Activated CD8-positive, alpha-beta memory T cell treated with anti-CD3 and anti-CD28 coated beads for 1 hour (primary cell): ENCODE measurements at regions not wholly inside any gene's neighbourhood (a gene's known extent, or its start where the extent isn't known, plus 50 kb on each side); places are given as distances from the start of the nearest gene placed in this dataset.

ENCODE experiments used
- DNase-seq, 2 donors: peaks; one replicate each; pipeline ENCODE4 v3.0.0-alpha.2; 2020; ENCODE audit warnings: low read depth in 1 of 2; ENCODE audit errors: extremely low read depth in 1 of 2

- no peak for DNase-seq
Observed at GRCh38 chr2:118475622-118476205, 371.7 kb downstream of the EN1 start.

GRCh38 chr2:118474541-118474920 is 372.9 kb downstream of the EN1 start:
- DNase-seq, result no peak

DNA sequence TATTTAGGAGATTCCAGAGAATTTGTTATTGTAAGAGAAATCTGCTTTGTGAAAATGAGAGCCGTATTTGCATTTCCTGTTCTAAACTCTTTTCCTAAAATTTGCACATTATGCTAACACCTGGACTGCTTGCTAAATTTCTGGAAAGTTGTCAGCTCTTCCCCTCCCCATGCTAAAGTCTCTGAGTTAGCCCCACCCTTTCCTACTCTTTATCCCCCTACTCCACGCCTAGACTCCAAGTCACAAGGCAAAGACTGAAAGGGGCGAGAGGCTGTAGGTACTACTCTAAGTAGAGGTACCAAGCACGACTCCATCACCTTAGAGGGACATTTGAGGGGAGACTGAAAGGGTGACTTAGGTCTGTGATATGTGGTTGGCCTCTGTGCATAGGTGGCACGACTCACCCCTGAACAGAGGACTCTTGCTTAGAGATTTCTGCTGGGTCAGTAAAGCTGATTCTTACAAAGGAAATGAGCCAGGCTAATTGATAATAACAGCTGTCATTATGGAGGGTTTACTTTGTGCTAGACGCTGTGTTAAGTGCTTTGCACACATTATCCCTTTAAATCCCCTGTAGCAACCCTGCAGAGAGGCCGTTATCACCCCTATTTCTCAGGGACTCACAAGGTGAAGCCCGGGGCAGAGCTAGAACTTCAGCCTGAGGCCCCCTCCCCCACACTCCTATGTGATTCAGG is 373.5 kb downstream of the EN1 start:
- no peak for DNase-seq

DNA sequence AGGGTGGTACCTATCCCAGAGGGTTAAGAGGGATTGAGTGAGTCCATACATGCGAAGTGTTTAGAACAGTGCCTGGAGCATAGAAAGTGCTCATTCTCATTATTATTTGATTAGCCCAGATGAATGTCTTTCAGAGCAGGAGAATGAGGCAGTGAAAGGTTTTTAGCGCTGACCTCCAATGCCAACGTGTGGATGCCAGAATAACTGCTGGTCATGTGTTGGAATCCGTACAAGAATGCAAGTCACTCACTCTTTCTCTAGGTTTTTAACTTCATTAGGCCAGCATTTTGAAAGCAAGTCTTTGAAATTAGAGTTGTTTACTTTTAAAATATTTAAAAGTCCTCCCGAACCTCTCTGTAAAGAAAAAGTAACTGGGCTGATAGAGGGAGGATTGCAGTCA is 374.2 kb downstream of the EN1 start:
- DNase-seq, result no peak

GRCh38 chr2:118470297-118470696 is 377.2 kb downstream of the EN1 start:
- DNase-seq, result no peak

DNA sequence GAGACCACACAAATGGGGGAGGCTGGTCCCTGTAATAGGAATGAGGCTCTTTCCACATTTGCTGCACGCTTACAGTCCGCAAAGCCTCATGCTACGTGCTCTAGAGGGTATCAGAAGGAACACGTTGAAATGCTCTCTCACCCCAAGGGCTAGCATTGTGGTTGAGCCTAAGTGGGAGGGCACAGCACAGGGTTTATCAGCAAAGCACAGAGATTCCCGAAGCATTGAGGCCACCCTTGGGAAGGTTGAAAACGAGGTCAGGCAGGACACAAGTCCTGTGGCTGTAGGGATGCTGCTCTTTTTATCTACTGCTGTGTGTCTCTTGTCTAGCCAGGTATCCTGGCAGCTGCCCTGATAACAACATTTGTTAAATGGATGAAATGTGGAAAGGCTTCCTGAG is 378.3 kb downstream of the EN1 start:
- DNase-seq, result no peak

- DNase-seq, result no peak
Observed at GRCh38 chr2:118464546-118465265, 376.4 kb downstream of the INSIG2 start.

DNA sequence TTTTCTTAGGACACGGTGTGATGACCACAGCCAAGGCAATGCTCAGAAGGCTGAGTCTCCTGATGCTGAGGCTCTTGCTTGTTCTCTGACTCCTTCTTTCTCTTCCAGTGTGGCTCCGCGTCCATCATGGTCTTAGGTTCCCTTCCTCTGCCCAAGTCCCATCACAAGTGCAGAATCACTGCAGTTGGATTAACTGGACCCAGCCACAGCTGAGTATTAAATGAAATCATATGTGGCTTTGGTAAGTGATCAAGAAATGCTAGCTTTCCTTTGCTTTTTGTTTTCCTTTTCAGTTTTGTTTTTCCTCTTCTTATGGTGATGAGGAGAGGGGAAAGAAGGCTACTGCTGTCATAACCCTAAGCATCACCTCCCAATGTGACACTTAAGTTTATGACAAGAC is 375.8 kb downstream of the INSIG2 start:
- DNase-seq, result no peak

GRCh38 chr2:118460425-118460824 is 372.2 kb downstream of the INSIG2 start:
- DNase-seq, result no peak

- no peak for DNase-seq
Observed at GRCh38 chr2:118459426-118459825, 371.2 kb downstream of the INSIG2 start.

- DNase-seq, result no peak
Observed at GRCh38 chr2:118457951-118458350, 369.7 kb downstream of the INSIG2 start.

DNA sequence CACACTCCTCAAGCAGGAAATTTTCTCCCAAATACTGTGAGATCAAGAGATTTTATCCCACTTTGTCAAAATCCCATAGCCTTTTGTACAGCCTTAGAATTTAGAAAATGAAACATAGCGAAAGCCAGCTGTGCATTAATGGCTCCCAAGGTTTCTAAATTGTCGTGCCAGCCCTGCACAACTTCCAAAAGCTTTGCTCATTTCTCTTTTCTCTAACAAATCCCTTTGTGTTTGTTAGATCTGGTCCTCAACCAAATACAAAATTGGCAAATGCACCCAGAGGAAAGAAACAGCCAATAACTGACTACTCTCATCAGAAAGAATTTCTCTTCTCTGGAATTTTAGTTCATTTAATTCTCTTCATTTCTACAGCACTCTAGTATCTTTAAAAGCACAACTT is 361.1 kb downstream of the INSIG2 start:
- DNase-seq, result no peak

DNA sequence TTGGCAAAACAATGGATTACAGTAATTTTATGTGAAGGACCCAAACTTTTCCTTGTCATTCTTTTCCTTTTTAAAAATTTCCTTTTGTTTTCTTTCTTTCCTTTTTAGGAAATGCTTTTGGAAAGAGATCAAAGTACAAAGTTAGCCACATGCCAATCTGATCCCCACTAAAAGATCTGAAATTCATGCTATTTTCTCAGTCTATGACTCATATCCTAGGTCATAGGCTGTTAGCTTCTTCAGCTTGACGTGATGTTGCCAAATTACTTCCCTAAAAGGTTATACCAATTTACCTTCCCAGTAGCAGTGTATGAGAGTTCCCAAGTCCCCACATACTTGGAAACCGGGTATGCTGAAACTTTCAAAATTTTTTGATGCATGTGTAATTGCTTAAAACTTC is 355.3 kb downstream of the INSIG2 start:
- DNase-seq, result no peak

DNA sequence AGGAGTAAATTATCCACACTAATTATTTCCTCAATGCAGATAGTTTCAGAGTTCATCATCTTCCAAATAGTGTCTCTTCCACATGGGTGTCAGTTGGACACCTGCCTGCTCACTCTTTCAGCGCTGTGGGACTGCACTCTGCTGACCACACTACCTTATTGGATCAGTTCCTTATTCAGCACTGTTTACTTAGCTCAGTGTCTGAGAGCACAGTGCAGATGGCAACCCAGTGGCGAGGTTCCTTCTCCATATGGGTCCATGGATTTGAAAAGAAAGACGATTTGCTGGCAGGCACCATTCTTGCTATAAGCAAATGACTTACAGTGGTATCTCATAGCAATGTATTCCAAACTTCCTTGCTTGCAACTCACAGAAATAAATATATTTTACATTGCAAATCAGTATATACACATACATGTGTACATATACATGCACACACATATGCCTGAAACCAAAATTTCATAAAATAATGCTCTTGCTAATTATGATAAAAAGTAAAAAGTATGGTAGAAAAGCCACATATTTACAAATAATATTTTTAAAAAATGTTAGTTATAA is 354.8 kb downstream of the INSIG2 start:
- no peak for DNase-seq

DNA sequence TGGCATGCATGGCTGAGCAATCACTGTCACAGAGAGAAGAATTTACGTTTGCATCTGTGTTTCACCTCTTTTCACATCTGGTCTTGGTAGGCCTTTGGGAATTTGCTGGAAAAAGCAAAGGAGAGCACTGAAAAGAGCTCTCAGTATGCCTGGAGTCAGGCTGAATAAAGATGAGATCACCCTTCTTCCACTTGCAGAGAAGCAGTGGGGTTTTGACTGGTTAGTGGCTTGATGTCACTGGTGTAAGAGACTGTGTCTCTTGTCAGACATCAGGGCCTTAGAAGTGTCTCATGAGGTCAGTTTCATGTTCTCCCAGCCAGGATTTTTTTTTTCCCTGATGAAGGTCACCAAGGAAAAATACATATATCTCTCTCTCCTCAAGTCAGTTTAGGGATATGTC is 353.8 kb downstream of the INSIG2 start:
- no peak for DNase-seq

- no peak for DNase-seq
Observed at GRCh38 chr2:118440404-118441098, 352.3 kb downstream of the INSIG2 start.

DNA sequence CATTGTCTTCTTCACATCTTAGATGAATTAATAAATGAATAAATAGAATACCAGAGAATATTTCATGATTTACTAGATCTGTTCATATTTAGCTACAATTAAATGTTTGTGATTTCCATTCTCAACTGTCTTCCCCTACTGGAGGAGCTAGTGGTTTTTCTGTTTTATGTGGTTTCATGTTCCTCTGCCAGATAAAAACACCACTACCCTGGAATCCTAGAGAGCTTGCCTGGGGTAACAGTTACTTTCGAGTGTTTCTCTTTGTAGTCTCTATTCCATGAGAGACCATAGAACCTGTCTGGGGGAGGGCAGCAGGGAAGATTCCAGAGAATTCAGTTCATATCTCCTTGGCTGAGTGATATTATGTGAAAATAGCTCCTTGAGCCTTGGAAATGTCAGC is 349.2 kb downstream of the INSIG2 start:
- no peak for DNase-seq

DNA sequence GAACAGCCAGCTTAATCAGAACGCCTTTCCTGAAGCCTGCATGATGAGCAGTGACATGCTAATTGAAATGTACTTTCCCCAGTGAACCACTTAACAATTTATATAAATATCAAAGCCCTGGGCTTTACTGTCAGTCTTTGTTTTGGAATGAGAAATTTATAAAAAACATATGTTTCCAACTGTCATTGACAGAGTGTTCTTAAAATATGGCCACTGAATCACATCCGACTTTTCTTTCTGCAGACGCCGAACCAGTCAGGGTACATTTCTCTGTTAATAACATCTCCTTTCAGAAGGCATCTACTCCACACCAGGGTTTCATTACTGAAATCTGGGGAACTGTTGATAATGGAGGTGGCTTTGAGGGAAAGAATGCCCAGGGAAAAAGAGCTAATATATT is 343.7 kb downstream of the INSIG2 start:
- no peak for DNase-seq

- DNase-seq, result no peak
Observed at GRCh38 chr2:118431586-118431985, 343.3 kb downstream of the INSIG2 start.

- DNase-seq, result no peak
Observed at GRCh38 chr2:118431165-118431517, 342.9 kb downstream of the INSIG2 start.

DNA sequence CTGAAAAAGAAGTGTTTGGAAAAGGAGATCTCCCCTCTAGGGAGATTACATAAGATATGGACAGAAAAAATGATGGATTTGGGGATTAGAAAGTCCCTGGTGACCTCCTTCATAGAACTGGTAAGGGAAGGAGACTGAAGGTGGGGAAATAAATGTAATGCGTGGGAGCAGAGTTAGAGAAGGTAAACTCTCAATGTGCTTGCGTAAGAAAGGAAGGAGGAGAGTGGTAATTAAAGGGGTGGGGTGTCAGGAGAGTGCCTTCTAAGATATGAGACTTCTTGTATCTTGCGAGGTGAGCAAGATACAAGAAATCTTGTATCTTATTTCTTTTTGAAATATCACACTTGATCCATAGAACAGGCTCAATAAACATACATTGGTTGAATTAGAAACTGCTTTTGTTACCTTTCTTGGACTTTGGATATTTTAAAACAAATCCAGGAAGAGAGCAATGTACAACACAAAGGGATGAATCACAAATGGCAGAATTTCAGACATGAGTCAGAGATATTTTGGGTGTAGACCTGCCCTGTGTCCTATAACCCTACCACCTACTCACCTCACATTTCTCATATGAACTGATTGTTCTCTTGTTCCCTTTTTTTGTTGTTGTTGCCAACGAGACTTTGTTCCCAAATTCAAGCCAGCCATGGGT is 342.4 kb downstream of the INSIG2 start:
- no peak for DNase-seq
